H1 (cell line): ENCODE measurements at regions not wholly inside any gene's neighbourhood (a gene's known extent, or its start where the extent isn't known, plus 50 kb on each side); places are given as distances from the start of the nearest gene placed in this dataset.

ENCODE experiments used
- MAFK ChIP-seq: IDR thresholded peaks from 2 replicates; pipeline ENCODE4 v1.6.1; 2012; ENCODE audit warnings: low read depth, mild to moderate bottlenecking, improper control_type of control experiment, low read length
- PHF8 ChIP-seq: fragments of 200-600 bp; sonication (generic); conservative IDR thresholded peaks from 2 replicates; pipeline ENCODE4 v1.7.1; 2012; ENCODE audit warnings: low read depth, mild to moderate bottlenecking, inconsistent platforms, low read length, moderate library complexity
- SP4 ChIP-seq: IDR thresholded peaks from 2 replicates; pipeline ENCODE4 v1.6.1; 2012; ENCODE audit warnings: low read length, inconsistent platforms
- TF ChIP-seq, protein P1 (sequence below): fragments of 300-600 bp; sonication (generic); IDR thresholded peaks from 2 replicates; pipeline ENCODE4 v1.7.1; 2012; ENCODE audit warnings: low read length, moderate library complexity, mild to moderate bottlenecking, inconsistent platforms; ENCODE audit not compliant: insufficient replicate concordance

GRCh38 chr2:234189786-234190300 is 139.3 kb downstream of the SPP2 start (continued):
- TF ChIP-seq, protein P1, sequence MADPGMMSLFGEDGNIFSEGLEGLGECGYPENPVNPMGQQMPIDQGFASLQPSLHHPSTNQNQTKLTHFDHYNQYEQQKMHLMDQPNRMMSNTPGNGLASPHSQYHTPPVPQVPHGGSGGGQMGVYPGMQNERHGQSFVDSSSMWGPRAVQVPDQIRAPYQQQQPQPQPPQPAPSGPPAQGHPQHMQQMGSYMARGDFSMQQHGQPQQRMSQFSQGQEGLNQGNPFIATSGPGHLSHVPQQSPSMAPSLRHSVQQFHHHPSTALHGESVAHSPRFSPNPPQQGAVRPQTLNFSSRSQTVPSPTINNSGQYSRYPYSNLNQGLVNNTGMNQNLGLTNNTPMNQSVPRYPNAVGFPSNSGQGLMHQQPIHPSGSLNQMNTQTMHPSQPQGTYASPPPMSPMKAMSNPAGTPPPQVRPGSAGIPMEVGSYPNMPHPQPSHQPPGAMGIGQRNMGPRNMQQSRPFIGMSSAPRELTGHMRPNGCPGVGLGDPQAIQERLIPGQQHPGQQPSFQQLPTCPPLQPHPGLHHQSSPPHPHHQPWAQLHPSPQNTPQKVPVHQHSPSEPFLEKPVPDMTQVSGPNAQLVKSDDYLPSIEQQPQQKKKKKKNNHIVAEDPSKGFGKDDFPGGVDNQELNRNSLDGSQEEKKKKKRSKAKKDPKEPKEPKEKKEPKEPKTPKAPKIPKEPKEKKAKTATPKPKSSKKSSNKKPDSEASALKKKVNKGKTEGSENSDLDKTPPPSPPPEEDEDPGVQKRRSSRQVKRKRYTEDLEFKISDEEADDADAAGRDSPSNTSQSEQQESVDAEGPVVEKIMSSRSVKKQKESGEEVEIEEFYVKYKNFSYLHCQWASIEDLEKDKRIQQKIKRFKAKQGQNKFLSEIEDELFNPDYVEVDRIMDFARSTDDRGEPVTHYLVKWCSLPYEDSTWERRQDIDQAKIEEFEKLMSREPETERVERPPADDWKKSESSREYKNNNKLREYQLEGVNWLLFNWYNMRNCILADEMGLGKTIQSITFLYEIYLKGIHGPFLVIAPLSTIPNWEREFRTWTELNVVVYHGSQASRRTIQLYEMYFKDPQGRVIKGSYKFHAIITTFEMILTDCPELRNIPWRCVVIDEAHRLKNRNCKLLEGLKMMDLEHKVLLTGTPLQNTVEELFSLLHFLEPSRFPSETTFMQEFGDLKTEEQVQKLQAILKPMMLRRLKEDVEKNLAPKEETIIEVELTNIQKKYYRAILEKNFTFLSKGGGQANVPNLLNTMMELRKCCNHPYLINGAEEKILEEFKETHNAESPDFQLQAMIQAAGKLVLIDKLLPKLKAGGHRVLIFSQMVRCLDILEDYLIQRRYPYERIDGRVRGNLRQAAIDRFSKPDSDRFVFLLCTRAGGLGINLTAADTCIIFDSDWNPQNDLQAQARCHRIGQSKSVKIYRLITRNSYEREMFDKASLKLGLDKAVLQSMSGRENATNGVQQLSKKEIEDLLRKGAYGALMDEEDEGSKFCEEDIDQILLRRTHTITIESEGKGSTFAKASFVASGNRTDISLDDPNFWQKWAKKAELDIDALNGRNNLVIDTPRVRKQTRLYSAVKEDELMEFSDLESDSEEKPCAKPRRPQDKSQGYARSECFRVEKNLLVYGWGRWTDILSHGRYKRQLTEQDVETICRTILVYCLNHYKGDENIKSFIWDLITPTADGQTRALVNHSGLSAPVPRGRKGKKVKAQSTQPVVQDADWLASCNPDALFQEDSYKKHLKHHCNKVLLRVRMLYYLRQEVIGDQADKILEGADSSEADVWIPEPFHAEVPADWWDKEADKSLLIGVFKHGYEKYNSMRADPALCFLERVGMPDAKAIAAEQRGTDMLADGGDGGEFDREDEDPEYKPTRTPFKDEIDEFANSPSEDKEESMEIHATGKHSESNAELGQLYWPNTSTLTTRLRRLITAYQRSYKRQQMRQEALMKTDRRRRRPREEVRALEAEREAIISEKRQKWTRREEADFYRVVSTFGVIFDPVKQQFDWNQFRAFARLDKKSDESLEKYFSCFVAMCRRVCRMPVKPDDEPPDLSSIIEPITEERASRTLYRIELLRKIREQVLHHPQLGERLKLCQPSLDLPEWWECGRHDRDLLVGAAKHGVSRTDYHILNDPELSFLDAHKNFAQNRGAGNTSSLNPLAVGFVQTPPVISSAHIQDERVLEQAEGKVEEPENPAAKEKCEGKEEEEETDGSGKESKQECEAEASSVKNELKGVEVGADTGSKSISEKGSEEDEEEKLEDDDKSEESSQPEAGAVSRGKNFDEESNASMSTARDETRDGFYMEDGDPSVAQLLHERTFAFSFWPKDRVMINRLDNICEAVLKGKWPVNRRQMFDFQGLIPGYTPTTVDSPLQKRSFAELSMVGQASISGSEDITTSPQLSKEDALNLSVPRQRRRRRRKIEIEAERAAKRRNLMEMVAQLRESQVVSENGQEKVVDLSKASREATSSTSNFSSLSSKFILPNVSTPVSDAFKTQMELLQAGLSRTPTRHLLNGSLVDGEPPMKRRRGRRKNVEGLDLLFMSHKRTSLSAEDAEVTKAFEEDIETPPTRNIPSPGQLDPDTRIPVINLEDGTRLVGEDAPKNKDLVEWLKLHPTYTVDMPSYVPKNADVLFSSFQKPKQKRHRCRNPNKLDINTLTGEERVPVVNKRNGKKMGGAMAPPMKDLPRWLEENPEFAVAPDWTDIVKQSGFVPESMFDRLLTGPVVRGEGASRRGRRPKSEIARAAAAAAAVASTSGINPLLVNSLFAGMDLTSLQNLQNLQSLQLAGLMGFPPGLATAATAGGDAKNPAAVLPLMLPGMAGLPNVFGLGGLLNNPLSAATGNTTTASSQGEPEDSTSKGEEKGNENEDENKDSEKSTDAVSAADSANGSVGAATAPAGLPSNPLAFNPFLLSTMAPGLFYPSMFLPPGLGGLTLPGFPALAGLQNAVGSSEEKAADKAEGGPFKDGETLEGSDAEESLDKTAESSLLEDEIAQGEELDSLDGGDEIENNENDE: no peak
- no peak for TF ChIP-seq MAFK
- TF ChIP-seq PHF8: no peak
- no peak for TF ChIP-seq SP4
